GM04504 (cell line): ENCODE measurements at regions not wholly inside any gene's neighbourhood (a gene's known extent, or its start where the extent isn't known, plus 50 kb on each side); places are given as distances from the start of the nearest gene placed in this dataset.
"Not testable (repeated sequence)": the region's sequence is repeated elsewhere in the genome, so short reads cannot be mapped to it uniquely, and the experiment has no call there.

ENCODE experiments used
- DNase-seq: peaks from one replicate; pipeline ENCODE4 v3.0.0-alpha.2; 2012; ENCODE audit warnings: low read depth

- peak; percentile 90 for DNase-seq
Observed at GRCh38 chr4:92234393-92235176, 69.2 kb upstream of the GRID2 start.

GRCh38 chr4:92235731-92236130 lies 68.0 kb upstream of the GRID2 start:
- DNase-seq, result no peak

DNA sequence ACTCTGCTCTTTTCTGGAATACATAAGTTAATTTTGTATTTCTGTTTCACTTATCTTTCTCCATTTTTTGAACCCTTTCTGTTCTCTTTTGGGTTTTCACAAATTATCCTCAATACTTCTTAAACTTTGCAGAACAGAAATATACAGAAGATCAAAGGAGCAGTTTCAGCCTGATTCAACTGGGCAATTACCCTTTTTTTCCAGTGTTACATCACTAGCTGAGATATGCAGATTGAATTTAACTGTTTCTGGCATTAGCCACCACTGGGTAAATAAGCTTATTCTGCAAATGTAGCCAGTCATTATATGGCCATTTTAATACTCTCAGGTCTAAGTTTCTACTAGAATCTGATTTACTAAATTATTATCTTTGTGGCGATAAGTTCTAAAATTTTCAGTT lies 66.9 kb upstream of the GRID2 start:
- no peak for DNase-seq

GRCh38 chr4:92237559-92237958 lies 66.2 kb upstream of the GRID2 start:
- no peak for DNase-seq

DNA sequence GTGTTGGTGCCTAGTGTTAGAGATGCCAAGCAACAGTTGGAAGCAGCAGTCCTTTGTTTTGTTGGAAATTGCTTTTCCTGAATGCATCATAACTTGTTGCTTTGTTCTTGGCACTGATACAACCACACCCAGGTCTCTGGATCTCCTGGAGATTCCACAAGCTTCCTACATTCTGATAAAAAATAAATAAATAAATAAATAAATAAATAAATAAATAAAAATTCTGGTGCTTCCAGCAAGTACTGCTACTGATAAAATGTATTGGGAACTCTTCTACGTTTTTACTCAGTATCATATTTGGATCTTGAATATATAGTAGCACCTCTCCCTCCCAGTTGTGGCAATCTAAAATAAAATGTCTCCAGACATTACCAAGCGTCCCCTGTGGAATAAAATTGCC lies 62.7 kb upstream of the GRID2 start:
- DNase-seq, result no peak

DNA sequence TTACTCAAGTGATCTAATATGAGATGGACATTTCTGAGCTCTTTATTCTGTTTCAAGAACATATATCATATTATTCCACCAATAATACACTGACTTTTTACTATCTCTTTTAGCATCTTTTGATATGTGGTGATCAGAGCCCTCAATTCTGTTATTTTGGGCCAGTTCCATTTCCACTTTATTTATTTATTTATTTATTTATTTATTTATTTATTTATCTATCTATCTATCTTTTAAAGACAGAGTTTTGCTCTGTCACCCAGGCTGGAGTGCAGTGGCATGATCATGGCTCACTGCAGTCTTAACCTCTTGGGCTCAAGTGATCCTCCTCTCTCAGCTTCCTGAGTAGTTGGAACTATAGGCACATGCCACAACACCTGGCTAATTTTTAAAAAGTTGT lies 57.4 kb upstream of the GRID2 start:
- no peak for DNase-seq

DNA sequence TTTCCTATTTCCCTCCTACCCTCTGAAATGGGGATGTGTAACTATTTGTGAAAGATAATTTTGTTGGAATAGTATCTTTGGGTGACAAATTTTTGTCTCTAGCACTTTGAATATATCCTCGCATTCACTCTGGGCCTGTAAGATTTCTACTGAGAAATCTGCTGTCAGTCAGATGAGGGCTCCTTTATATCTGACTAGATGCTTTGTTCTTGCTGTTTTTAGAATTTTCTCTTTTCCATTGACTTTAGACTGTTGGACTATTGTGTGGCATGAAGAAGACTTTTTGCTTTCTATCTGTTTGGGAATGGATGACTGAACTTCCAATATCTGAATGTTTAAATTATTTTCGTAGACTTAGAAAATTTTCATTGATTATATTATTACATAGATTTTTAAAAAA lies 54.2 kb upstream of the GRID2 start:
- DNase-seq, result no peak

- no peak for DNase-seq
Observed at GRCh38 chr4:92251711-92252110, 52.1 kb upstream of the GRID2 start.

DNA sequence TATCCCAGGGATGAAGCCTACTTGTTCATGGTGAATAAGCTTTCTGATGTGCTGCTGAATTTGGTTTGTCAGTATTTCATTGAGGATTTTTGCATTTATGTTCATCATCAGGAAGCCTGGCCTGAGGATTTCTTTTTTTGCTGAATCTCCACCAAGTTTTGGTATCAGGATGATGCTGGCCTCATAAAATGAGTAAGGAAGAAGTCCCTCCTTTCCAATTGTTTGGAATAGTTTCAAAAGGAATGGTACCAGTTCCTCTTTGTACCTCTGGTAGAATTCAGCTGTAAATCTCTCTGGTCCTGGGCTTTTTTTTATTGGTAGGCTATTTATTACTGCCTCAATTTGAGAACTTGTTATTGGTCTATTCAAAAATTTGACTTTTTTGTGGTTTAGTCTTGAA lies 51.4 kb upstream of the GRID2 start:
- not testable (repeated sequence) for DNase-seq

- no peak for DNase-seq
Observed at GRCh38 chr4:92252846-92253245, 50.9 kb upstream of the GRID2 start.

DNA sequence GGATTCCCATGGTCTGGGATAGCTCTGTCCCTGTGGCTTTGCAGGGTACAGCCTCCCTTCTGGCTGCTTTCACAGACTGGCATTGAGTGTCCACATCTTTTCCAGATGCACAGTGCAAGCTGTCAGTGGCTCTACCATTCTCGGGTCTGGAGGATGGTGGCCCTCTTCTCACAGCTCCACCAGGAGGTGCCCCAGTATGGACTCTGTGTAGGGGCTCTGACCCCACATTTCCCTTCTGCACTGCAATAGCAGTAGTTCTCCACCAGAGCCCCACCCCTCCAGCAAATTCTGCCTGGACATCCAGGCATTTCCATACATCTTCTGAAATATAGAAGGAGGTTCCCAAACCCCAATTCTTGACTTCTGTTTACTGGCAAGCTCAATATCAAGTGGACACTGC lies 50.2 kb upstream of the GRID2 start:
- DNase-seq, result no peak
